NOMO-1 (cell line): ENCODE measurements at regions not wholly inside any gene's neighbourhood (a gene's known extent, or its start where the extent isn't known, plus 50 kb on each side); places are given as distances from the start of the nearest gene placed in this dataset.

Experiments
- DNase-seq, 2 experiments: peaks; one replicate each; lab custom pipeline; 2025; ENCODE audit not compliant: unreplicated experiment in 2 of 2; lab: John Stamatoyannopoulos, UW

- no peak for DNase-seq
Measured at GRCh38 chr6:132868057-132868456, 53.7 kb downstream of the RPS12 start.

GRCh38 chr6:132872923-132873322 is 58.6 kb downstream of the RPS12 start:
- DNase-seq, result no peak

- no peak for DNase-seq
Measured at GRCh38 chr6:132877003-132877402, 62.6 kb downstream of the RPS12 start.

- no peak for DNase-seq
Measured at GRCh38 chr6:132887204-132887603, 72.8 kb downstream of the RPS12 start.

GRCh38 chr6:132888701-132889100 is 74.3 kb downstream of the RPS12 start:
- DNase-seq, result no peak

- no peak for DNase-seq
Measured at GRCh38 chr6:132892929-132893771, 78.8 kb downstream of the RPS12 start.

GRCh38 chr6:132893772-132894490 is 79.6 kb downstream of the RPS12 start:
- DNase-seq, result no peak

- no peak for DNase-seq
Measured at GRCh38 chr6:132898376-132898775, 84.0 kb downstream of the RPS12 start.

- DNase-seq, result no peak
Measured at GRCh38 chr6:132900849-132901248, 86.5 kb downstream of the RPS12 start.

GRCh38 chr6:132902901-132903300 is 88.5 kb downstream of the RPS12 start:
- DNase-seq, result no peak

GRCh38 chr6:132907231-132907630 is 92.9 kb downstream of the RPS12 start:
- no peak for DNase-seq

- no peak for DNase-seq
Measured at GRCh38 chr6:132907914-132908313, 93.5 kb downstream of the RPS12 start.

GRCh38 chr6:132909742-132910141 is 95.4 kb downstream of the RPS12 start:
- no peak for DNase-seq

GRCh38 chr6:132910759-132911158 is 96.4 kb downstream of the RPS12 start:
- DNase-seq, result no peak

- DNase-seq, result no peak
Measured at GRCh38 chr6:132919045-132919860, 104.9 kb downstream of the RPS12 start.

- no peak for DNase-seq
Measured at GRCh38 chr6:132927713-132928112, 113.3 kb downstream of the RPS12 start.

GRCh38 chr6:132929141-132929540 is 114.8 kb downstream of the RPS12 start:
- DNase-seq, result no peak

GRCh38 chr6:132931313-132931712 is 116.9 kb downstream of the RPS12 start:
- DNase-seq, result no peak

- DNase-seq, result no peak
Measured at GRCh38 chr6:132931936-132932514, 117.7 kb downstream of the RPS12 start.

- DNase-seq, result no peak
Measured at GRCh38 chr6:132932588-132932987, 118.2 kb downstream of the RPS12 start.

- DNase-seq, result no peak
Measured at GRCh38 chr6:132933090-132933489, 118.7 kb downstream of the RPS12 start.
